ENCODE measurements at regions not wholly inside any gene's neighbourhood (a gene's known extent, or its start where the extent isn't known, plus 50 kb on each side); places are given as distances from the start of the nearest gene placed in this dataset.

DNA sequence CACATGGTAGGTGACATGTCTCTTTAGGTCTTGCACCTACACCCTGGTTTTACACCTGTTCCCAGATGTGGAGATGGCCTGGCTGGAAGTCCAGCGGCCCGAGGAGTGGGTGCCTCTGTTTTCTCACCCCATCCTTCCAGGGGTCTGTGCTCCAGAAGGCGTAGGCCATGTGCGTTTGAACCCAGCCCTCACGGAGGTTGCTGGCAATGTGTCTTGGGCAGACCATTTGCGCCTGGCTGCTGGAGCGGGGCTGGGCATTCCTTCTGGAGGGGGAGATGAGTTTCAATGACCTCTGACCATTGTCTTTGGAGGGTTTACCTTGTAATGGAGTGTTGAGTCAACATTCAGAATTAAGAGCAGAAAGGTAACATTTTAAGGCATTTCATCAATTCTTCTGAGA lies 54.8 kb upstream of the ZNF536 start:
- WGBS, 3 donors, result 69 to 86% (median 71%) methylated on average over 5 to 7 of the region's 7 CpGs
- Histone ChIP-seq H3K36me3 (no peaks in the 10 kb centered on the region), H3K27ac (no peak overlapping the region), H3K4me3 (no peak overlapping the region), H3K4me1 (ENCODE audit: insufficient read depth) (no peaks in the 10 kb centered on the region), H3K27me3 (no peaks in the 10 kb centered on the region), H3K9me3 (no peaks in the 10 kb centered on the region)
- DNase-seq, result no peak
- intact Hi-C loops (cut with DNase I), result no loop called here
- TF ChIP-seq POLR2A (IDR thresholded peaks at IDR 0.05) (no peak), EP300 (IDR thresholded peaks at IDR 0.05) (no peak)
- TF ChIP-seq, protein P1, sequence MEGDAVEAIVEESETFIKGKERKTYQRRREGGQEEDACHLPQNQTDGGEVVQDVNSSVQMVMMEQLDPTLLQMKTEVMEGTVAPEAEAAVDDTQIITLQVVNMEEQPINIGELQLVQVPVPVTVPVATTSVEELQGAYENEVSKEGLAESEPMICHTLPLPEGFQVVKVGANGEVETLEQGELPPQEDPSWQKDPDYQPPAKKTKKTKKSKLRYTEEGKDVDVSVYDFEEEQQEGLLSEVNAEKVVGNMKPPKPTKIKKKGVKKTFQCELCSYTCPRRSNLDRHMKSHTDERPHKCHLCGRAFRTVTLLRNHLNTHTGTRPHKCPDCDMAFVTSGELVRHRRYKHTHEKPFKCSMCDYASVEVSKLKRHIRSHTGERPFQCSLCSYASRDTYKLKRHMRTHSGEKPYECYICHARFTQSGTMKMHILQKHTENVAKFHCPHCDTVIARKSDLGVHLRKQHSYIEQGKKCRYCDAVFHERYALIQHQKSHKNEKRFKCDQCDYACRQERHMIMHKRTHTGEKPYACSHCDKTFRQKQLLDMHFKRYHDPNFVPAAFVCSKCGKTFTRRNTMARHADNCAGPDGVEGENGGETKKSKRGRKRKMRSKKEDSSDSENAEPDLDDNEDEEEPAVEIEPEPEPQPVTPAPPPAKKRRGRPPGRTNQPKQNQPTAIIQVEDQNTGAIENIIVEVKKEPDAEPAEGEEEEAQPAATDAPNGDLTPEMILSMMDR (IDR thresholded peaks at IDR 0.05), result no peak

DNA sequence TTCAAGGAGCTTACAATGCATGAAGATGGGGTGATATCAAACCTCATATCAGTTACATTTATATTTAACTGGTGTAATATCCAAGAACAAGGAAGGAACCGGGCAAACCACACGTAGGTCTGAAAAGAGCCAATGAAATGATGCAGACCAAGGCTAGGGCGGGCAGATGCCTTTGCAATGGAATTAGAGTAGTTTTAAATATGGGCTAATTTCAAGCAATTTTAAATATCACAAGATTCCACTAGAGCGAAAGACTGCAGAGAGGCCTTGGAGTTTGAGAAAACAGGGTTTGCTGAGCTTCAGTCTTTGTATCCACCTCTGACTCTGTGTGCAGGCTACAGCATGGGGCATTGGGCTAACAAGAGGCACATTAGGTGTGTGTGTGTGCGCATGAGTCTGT lies 53.9 kb upstream of the ZNF536 start:
- Histone ChIP-seq H3K4me3 (no peak overlapping the region), H3K36me3 (no peaks in the 10 kb centered on the region), H3K27me3 (no peaks in the 10 kb centered on the region), H3K27ac (no peak overlapping the region), H3K9me3 (no peaks in the 10 kb centered on the region), H3K4me1 (ENCODE audit: insufficient read depth) (no peaks in the 10 kb centered on the region)
- no peak for DNase-seq
- intact Hi-C loops (cut with DNase I), result no loop called here
- no peak for TF ChIP-seq POLR2A (IDR thresholded peaks at IDR 0.05)
- no peak for TF ChIP-seq EP300 (IDR thresholded peaks at IDR 0.05)
- TF ChIP-seq, protein P1 (IDR thresholded peaks at IDR 0.05), result no peak
- 81 to 89% (median 87%) methylated on average over 5 of the region's 5 CpGs for WGBS, 3 donors

DNA sequence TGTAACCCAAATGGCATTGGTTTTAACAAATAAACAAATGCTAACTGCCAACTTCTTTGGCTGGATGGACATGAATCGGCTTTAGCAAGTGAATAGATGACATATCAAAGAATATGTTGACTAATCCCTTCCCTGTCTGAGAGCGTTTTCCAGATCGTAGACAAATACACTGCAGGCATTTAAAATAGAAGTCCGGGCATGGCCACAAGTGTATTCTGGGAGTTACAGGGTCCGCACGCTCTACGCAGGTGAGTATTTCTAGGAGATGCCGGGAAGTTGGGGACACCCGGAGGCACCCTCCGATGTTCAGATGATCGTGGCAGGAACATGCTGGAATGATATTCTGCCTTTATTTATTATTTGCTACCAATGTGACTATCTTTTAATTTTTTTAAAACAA lies 53.2 kb upstream of the ZNF536 start:
- Histone ChIP-seq H3K27ac (no peak overlapping the region), H3K36me3 (no peaks in the 10 kb centered on the region), H3K4me3 (no peak overlapping the region), H3K4me1 (ENCODE audit: insufficient read depth) (no peaks in the 10 kb centered on the region), H3K9me3 (no peaks in the 10 kb centered on the region), H3K27me3 (no peaks in the 10 kb centered on the region)
- intact Hi-C loops (cut with DNase I), result loop anchor here in 1 of 4 donors (1.0 kb wide), 1 partner anchor 24 kb away; no protein-coding TSS in a partner anchor
- 88 to 90% (median 88%) methylated on average over 11 of the region's 11 CpGs for WGBS, 3 donors
- no peak for DNase-seq
- no peak for TF ChIP-seq EP300 (IDR thresholded peaks at IDR 0.05)
- TF ChIP-seq, protein P1 (IDR thresholded peaks at IDR 0.05), result no peak
- no peak for TF ChIP-seq POLR2A (IDR thresholded peaks at IDR 0.05)

DNA sequence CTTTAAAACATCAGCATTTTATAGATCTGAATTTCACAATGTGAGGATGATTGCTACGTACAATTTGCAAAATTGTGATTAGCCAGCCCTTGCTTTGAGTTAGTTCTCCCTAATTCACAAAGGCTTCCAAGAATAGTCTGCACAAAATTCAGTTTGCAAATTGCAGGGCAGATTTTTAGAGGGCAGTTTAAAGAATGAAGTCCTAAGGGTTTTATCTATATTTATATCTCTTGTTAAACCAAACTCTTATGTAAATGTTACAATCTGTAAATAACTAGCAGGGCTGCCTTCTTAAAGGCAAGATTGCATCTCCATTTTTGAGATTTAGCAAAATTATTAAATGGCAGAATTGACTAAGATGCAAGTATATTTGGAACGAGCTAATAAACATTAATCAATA lies 52.8 kb upstream of the ZNF536 start:
- no peak for DNase-seq
- H3K27me3 ChIP-seq, result no peaks in the 10 kb centered on the region
- H3K36me3 ChIP-seq, result no peaks in the 10 kb centered on the region
- 58 to 71% (median 69%) methylated on average over 2 of the region's 2 CpGs for WGBS, 3 donors
- TF ChIP-seq, protein P1 (IDR thresholded peaks at IDR 0.05), result no peak
- no peak for TF ChIP-seq EP300 (IDR thresholded peaks at IDR 0.05)
- TF ChIP-seq POLR2A (IDR thresholded peaks at IDR 0.05), result no peak
- H3K4me3 ChIP-seq, result no peak overlapping the region
- H3K9me3 ChIP-seq, result no peaks in the 10 kb centered on the region
- H3K27ac ChIP-seq, result no peak overlapping the region
- intact Hi-C loops (cut with DNase I), result loop anchor here in 1 of 4 donors (1.0 kb wide), 1 partner anchor 24 kb away; no protein-coding TSS in a partner anchor
- no peaks in the 10 kb centered on the region for H3K4me1 ChIP-seq (ENCODE audit: insufficient read depth)
